ENCODE measurements at regions not wholly inside any gene's neighbourhood (a gene's known extent, or its start where the extent isn't known, plus 50 kb on each side); places are given as distances from the start of the nearest gene placed in this dataset.

DNA sequence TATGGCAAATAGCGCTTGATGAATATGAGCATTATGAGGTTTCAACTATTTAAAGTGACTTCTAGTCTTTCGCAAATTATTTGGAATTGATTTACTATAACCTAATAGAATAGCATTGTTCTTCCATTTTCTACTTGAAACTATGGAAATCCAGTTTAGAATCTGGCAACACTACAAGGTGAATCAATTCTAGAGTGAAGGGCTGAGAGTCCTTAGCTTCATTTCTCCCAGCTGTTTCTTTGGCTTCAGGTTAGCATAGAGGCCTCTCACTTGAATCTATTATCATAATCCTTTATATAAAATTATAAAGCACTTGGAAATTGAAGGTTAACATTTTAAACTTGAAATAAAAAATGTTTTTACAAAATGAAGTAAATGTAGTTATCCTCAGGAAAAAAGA is 318.8 kb downstream of the CCDC85A start:
- no peak overlapping the region for H3K27ac Mint-ChIP-seq
- H3K9me3 Mint-ChIP-seq, result peaks cover 5% of the 10 kb centered on the region; the same call in 1 of the 2 replicates
- no peak for DNase-seq
- TF ChIP-seq, protein P1, sequence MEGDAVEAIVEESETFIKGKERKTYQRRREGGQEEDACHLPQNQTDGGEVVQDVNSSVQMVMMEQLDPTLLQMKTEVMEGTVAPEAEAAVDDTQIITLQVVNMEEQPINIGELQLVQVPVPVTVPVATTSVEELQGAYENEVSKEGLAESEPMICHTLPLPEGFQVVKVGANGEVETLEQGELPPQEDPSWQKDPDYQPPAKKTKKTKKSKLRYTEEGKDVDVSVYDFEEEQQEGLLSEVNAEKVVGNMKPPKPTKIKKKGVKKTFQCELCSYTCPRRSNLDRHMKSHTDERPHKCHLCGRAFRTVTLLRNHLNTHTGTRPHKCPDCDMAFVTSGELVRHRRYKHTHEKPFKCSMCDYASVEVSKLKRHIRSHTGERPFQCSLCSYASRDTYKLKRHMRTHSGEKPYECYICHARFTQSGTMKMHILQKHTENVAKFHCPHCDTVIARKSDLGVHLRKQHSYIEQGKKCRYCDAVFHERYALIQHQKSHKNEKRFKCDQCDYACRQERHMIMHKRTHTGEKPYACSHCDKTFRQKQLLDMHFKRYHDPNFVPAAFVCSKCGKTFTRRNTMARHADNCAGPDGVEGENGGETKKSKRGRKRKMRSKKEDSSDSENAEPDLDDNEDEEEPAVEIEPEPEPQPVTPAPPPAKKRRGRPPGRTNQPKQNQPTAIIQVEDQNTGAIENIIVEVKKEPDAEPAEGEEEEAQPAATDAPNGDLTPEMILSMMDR (IDR thresholded peaks at IDR 0.05), result no peak
- no peaks in the 10 kb centered on the region for H3K27me3 Mint-ChIP-seq (ENCODE audit: insufficient read depth)
- no peak overlapping the region for H3K4me3 Mint-ChIP-seq
- H3K4me1 Mint-ChIP-seq (ENCODE audit: low read depth), result peaks cover 13% of the 10 kb centered on the region; the same call in 1 of the 2 replicates
- peaks cover 4% of the 10 kb centered on the region; the same call in 1 of the 2 replicates for H3K36me3 Mint-ChIP-seq (ENCODE audit: low read depth)

DNA sequence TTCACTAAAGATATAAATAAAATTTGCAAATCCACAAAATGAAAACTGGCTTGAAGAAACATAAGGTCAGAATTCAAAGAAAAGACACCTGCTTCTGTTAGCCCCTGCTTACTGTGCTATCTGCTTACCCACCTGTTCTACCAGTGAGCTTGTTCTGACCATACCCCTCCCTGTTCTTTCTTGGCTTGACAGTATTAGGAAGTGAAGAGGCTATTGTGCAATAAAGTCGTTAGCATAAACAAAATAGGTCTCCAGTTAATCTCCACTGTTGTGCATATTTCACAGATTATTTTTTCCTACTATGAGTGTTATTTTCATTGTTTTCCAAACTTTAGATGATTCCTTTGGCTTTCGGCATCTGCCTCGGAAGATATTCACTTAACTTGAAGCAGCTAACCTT is 322.1 kb downstream of the CCDC85A start:
- Mint-ChIP-seq H3K27ac (no peak overlapping the region), H3K36me3 (ENCODE audit: low read depth) (no peaks in the 10 kb centered on the region), H3K9me3 (no peaks in the 10 kb centered on the region), H3K4me1 (ENCODE audit: low read depth) (peaks cover 13% of the 10 kb centered on the region; the same call in 1 of the 2 replicates), H3K27me3 (ENCODE audit: insufficient read depth) (no peaks in the 10 kb centered on the region; the same call in 1 of the 2 replicates), H3K4me3 (no peak overlapping the region)
- no peak for DNase-seq
- TF ChIP-seq, protein P1 (IDR thresholded peaks at IDR 0.05), result no peak

DNA sequence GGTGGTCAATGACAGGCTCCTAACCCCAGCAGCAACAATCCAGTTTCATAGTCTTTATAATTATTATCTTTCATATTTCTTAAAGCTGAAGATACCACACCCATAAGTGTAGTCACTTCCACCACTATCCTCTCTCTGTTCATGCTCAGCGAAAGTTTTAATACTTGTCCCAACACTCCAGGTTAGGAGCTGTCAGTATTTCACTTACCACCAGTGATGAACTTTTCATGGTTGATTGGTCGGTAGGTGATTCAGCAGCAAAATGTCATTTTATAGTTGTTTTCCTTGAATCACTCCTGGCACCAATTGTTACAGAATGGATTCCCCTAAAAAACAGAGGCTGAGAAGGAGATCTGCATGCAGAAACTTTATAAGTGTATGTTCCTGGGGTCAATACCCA is 324.9 kb downstream of the CCDC85A start:
- H3K4me1 Mint-ChIP-seq (ENCODE audit: low read depth), result peaks cover 13% of the 10 kb centered on the region; the same call in 1 of the 2 replicates
- TF ChIP-seq, protein P1 (IDR thresholded peaks at IDR 0.05), result no peak
- no peaks in the 10 kb centered on the region; the same call in 1 of the 2 replicates for H3K27me3 Mint-ChIP-seq (ENCODE audit: insufficient read depth)
- H3K9me3 Mint-ChIP-seq, result no peaks in the 10 kb centered on the region; the same call in 1 of the 2 replicates
- no peak for DNase-seq
- H3K27ac Mint-ChIP-seq, result no peak overlapping the region
- no peak overlapping the region for H3K4me3 Mint-ChIP-seq
- no peaks in the 10 kb centered on the region for H3K36me3 Mint-ChIP-seq (ENCODE audit: low read depth)

DNA sequence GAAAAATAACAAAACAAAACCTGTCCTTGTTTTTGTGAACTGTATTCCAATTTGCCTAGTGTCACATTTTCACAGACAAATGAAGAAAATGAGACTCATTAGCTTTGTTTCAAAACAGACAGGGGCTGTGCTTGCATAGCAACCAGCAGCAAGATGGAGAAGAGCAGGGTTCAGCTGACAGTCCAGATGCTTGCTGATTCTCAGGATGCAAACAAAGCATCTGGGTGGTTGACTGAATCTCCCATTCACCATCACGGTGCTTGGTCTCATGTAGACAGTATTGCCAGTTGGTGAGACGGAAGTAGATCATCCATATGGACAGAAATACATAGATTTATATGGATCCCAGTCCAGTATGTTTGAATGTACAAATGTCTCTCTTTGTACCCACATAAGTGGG is 326.8 kb downstream of the CCDC85A start:
- Mint-ChIP-seq H3K27ac (no peak overlapping the region), H3K4me1 (ENCODE audit: low read depth) (peaks cover 6% of the 10 kb centered on the region; the same call in 1 of the 2 replicates), H3K36me3 (ENCODE audit: low read depth) (no peaks in the 10 kb centered on the region), H3K4me3 (no peak overlapping the region), H3K9me3 (no peaks in the 10 kb centered on the region; the same call in 1 of the 2 replicates), H3K27me3 (ENCODE audit: insufficient read depth) (no peaks in the 10 kb centered on the region; the same call in 1 of the 2 replicates)
- TF ChIP-seq, protein P1 (IDR thresholded peaks at IDR 0.05), result no peak
- no peak for DNase-seq

DNA sequence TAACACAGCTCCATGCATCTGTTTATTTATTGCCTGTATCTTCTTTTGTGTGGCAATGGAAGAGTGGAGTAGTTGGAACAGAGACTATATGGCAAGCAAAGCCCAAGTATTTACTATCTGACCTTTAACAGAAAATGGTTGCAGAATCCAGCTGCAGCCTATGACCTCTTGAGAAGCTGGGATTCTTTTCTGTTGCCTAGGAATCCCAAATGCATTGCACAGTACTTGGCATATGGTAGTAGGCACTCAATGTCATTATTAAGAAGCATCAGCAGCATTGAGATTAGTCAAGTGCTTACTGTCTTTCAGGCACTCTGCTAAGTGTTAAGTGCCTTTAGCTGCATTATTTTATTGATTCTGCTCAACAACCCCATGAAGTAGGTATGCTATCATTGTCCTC is 331.6 kb downstream of the CCDC85A start:
- no peak for DNase-seq
- Mint-ChIP-seq H3K27ac (no peak overlapping the region), H3K4me3 (no peak overlapping the region), H3K36me3 (ENCODE audit: low read depth) (no peaks in the 10 kb centered on the region), H3K27me3 (ENCODE audit: insufficient read depth) (no peaks in the 10 kb centered on the region), H3K9me3 (no peaks in the 10 kb centered on the region; the same call in 1 of the 2 replicates), H3K4me1 (ENCODE audit: low read depth) (peaks cover 8% of the 10 kb centered on the region; the same call in 1 of the 2 replicates)
- TF ChIP-seq, protein P1 (IDR thresholded peaks at IDR 0.05), result no peak

Data from HFFc6 (cell line).